ENCODE measurements at regions not wholly inside any gene's neighbourhood (a gene's known extent, or its start where the extent isn't known, plus 50 kb on each side); places are given as distances from the start of the nearest gene placed in this dataset.

GRCh38 chr9:108012405-108012804, 522.8 kb upstream of the KLF4 start:
- DNase-seq: no peak

GRCh38 chr9:108003526-108003925, 514.0 kb upstream of the KLF4 start:
- no peak for DNase-seq

- peak in 1 of 2 donors; percentile 12 for DNase-seq
Observed at GRCh38 chr9:108002371-108002956, 512.9 kb upstream of the KLF4 start.

- DNase-seq: no peak
Observed at GRCh38 chr9:108001237-108001636, 511.7 kb upstream of the KLF4 start.

- no peak for DNase-seq
Observed at GRCh38 chr9:107999890-108000289, 510.3 kb upstream of the KLF4 start.

GRCh38 chr9:107999011-107999410, 509.4 kb upstream of the KLF4 start:
- DNase-seq: no peak

- DNase-seq: no peak
Observed at GRCh38 chr9:107994648-107995047, 505.1 kb upstream of the KLF4 start.

GRCh38 chr9:107992271-107992670, 502.7 kb upstream of the KLF4 start:
- no peak for DNase-seq

GRCh38 chr9:107991581-107991980, 502.0 kb upstream of the KLF4 start:
- no peak for DNase-seq

- peak; percentile 3 to 20 for DNase-seq
Observed at GRCh38 chr9:107989544-107989943, 500.0 kb upstream of the KLF4 start.

GRCh38 chr9:107989099-107989498, 499.5 kb upstream of the KLF4 start:
- DNase-seq: no peak

- no peak for DNase-seq
Observed at GRCh38 chr9:107984956-107985355, 495.4 kb upstream of the KLF4 start.

GRCh38 chr9:107983762-107984161, 494.2 kb upstream of the KLF4 start:
- no peak for DNase-seq

GRCh38 chr9:107983181-107983603, 493.6 kb upstream of the KLF4 start:
- no peak for DNase-seq

GRCh38 chr9:107982745-107983144, 493.2 kb upstream of the KLF4 start:
- no peak for DNase-seq

GRCh38 chr9:107982001-107982400, 492.4 kb upstream of the KLF4 start:
- DNase-seq: no peak

- no peak for DNase-seq
Observed at GRCh38 chr9:107980984-107981383, 491.4 kb upstream of the KLF4 start.

GRCh38 chr9:107976767-107977166, 487.2 kb upstream of the KLF4 start:
- DNase-seq: peak; percentile 8 to 70

- no peak for DNase-seq
Observed at GRCh38 chr9:107975426-107976010, 485.9 kb upstream of the KLF4 start.

GRCh38 chr9:107973451-107973850, 483.9 kb upstream of the KLF4 start:
- no peak for DNase-seq

GRCh38 chr9:107972346-107972745, 482.8 kb upstream of the KLF4 start:
- DNase-seq: no peak

GRCh38 chr9:107971241-107971640, 481.7 kb upstream of the KLF4 start:
- DNase-seq: no peak

- no peak for DNase-seq
Observed at GRCh38 chr9:107970726-107971125, 481.2 kb upstream of the KLF4 start.

- no peak for DNase-seq
Observed at GRCh38 chr9:107969727-107970126, 480.2 kb upstream of the KLF4 start.

- no peak for DNase-seq
Observed at GRCh38 chr9:107969141-107969540, 479.6 kb upstream of the KLF4 start.

Data from CD4-positive, alpha-beta T cell treated with Interleukin-1 beta for 1 hour (primary cell).